K562 (cell line): ENCODE measurements at regions not wholly inside any gene's neighbourhood (a gene's known extent, or its start where the extent isn't known, plus 50 kb on each side); places are given as distances from the start of the nearest gene placed in this dataset.
"Not testable (repeated sequence)": the region's sequence is repeated elsewhere in the genome, so short reads cannot be mapped to it uniquely, and the experiment has no call there.

ENCODE experiments used
- E2F4 ChIP-seq: sonication (generic); formaldehyde crosslinking; IDR thresholded peaks from 2 replicates; pipeline ENCODE4 v1.8.0; 2022; ENCODE audit warnings: mild to moderate bottlenecking, low read depth, missing genetic modification reagents
- ETV6 ChIP-seq, 3 experiments: fragments of 150-350 bp in 1 of 3; sonication (generic) in 1 of 3; formaldehyde crosslinking in 1 of 3; IDR thresholded peaks; 2 replicates each; pipeline versions ENCODE4 v1.6.1 to v1.8.0; 2014 to 2022; ENCODE audit warnings: borderline replicate concordance in 2 of 3, low read depth in 2 of 3, antibody characterized with exemption in 1 of 3, low read length in 1 of 3, mild to moderate bottlenecking in 1 of 3, missing genetic modification reagents in 1 of 3
- PHB2 ChIP-seq: fragments of 450-650 bp; IDR thresholded peaks from 2 replicates; pipeline ENCODE4 v1.6.1; 2017; ENCODE audit warnings: low read depth
- POLR2A ChIP-seq: fragments of 450-650 bp; conservative IDR thresholded peaks from 2 replicates; pipeline ENCODE4 v1.6.1; 2016
- YBX1 ChIP-seq: fragments of 450-650 bp; IDR thresholded peaks from 2 replicates; pipeline ENCODE4 v1.7.1; 2016; ENCODE audit warnings: mild to moderate bottlenecking
- ZNF324 ChIP-seq: fragments of 250-450 bp; sonication (Bioruptor Pico); IDR thresholded peaks from 2 replicates; pipeline ENCODE4 v1.4.0; 2020; ENCODE audit warnings: mild to moderate bottlenecking
- ZSCAN29 ChIP-seq: fragments of 450-650 bp; IDR thresholded peaks from 2 replicates; pipeline ENCODE4 v1.6.1; 2017

- TF ChIP-seq ZSCAN29; PHB2; ETV6 (IDR thresholded peaks at IDR 0.05; ENCODE audit: borderline replicate concordance in 1 of 2, low read depth in 2 of 2, low read length in 1 of 2); ETV6 (CRISPR knock-in tag; IDR thresholded peaks at IDR 0.05; ENCODE audit: borderline replicate concordance); E2F4 (CRISPR knock-in tag); YBX1; POLR2A; ZNF324: not testable (repeated sequence)
Measured at GRCh38 chr4:189234948-189235347, 705.7 kb upstream of the FRG1 start.
